HEK293T (cell line): ENCODE measurements at regions not wholly inside any gene's neighbourhood (a gene's known extent, or its start where the extent isn't known, plus 50 kb on each side); places are given as distances from the start of the nearest gene placed in this dataset.
"Not testable (repeated sequence)": the region's sequence is repeated elsewhere in the genome, so short reads cannot be mapped to it uniquely, and the experiment has no call there.

Experiments used
- ARNT ChIP-seq: fragments of 450-650 bp; IDR thresholded peaks from 2 replicates; pipeline ENCODE4 v1.6.1; 2017; ENCODE audit warnings: mild to moderate bottlenecking
- BHLHE40 ChIP-seq: fragments of 450-650 bp; IDR thresholded peaks from 2 replicates; pipeline ENCODE4 v1.6.1; 2016; ENCODE audit warnings: mild to moderate bottlenecking, moderate library complexity, borderline replicate concordance
- CTBP1 ChIP-seq: fragments of 450-650 bp; IDR thresholded peaks from 2 replicates; pipeline ENCODE4 v1.6.1; 2016; ENCODE audit warnings: borderline replicate concordance
- FOXA1 ChIP-seq: fragments of 450-650 bp; IDR thresholded peaks from 2 replicates; pipeline ENCODE4 v1.6.1; 2016; ENCODE audit warnings: mild to moderate bottlenecking
- FOXM1 ChIP-seq: fragments of 450-650 bp; IDR thresholded peaks from 2 replicates; pipeline ENCODE4 v1.6.1; 2017; ENCODE audit warnings: mild to moderate bottlenecking, borderline replicate concordance
- LEF1 ChIP-seq: fragments of 450-650 bp; IDR thresholded peaks from 2 replicates; pipeline ENCODE4 v1.6.1; 2017; ENCODE audit warnings: mild to moderate bottlenecking, borderline replicate concordance
- NFRKB ChIP-seq: fragments of 450-650 bp; IDR thresholded peaks from 2 replicates; pipeline ENCODE4 v1.6.1; 2016; ENCODE audit warnings: mild to moderate bottlenecking, moderate library complexity
- SP1 ChIP-seq: fragments of 450-650 bp; IDR thresholded peaks from 2 replicates; pipeline ENCODE4 v1.6.1; 2017
- SUZ12 ChIP-seq: fragments of 450-650 bp; IDR thresholded peaks from 2 replicates; pipeline ENCODE4 v1.6.1; 2016; ENCODE audit warnings: mild to moderate bottlenecking
- TARDBP ChIP-seq: fragments of 450-650 bp; IDR thresholded peaks from 2 replicates; pipeline ENCODE4 v1.6.1; 2016
- ZNF384 ChIP-seq: fragments of 450-650 bp; IDR thresholded peaks from 2 replicates; pipeline ENCODE4 v1.6.1; 2016

- not testable (repeated sequence) for TF ChIP-seq LEF1, SP1, TARDBP, FOXA1, ARNT, NFRKB, FOXM1, SUZ12, ZNF384, BHLHE40, CTBP1
Observed at GRCh38 chr7:103981-104380, 88.4 kb upstream of the FAM20C start.
